SK-N-SH treated with all-trans-retinoic acid at 6 μM for 48 hours (cell line): ENCODE measurements at regions not wholly inside any gene's neighbourhood (a gene's known extent, or its start where the extent isn't known, plus 50 kb on each side); places are given as distances from the start of the nearest gene placed in this dataset.

Experiments used
- ATAC-seq: fragments of 200-7000 bp; cut with Tn5 transposase; 3 replicates; pipeline ENCODE4 v1.9.1; 2020; ENCODE audit warnings: mild to moderate bottlenecking, moderate library complexity
- ARNTL ChIP-seq: fragments of 450-650 bp; formaldehyde crosslinking; IDR thresholded peaks from 2 replicates; pipeline ENCODE4 v1.5.0; 2020; ENCODE audit warnings: low read depth, mild to moderate bottlenecking, moderate library complexity, borderline replicate concordance
- BACH2 ChIP-seq: fragments of 250-450 bp; sonication (Bioruptor Pico); IDR thresholded peaks from 2 replicates; pipeline ENCODE4 v1.9.0; 2021; ENCODE audit warnings: mild to moderate bottlenecking, borderline replicate concordance
- CREB5 ChIP-seq: fragments of 250-450 bp; sonication (Bioruptor Pico); IDR thresholded peaks from 2 replicates; pipeline ENCODE4 v1.5.1; 2020; ENCODE audit warnings: low read depth, mild to moderate bottlenecking, moderate library complexity
- CSDC2 ChIP-seq: fragments of 250-450 bp; sonication (Bioruptor Pico); IDR thresholded peaks from 2 replicates; pipeline ENCODE4 v1.5.0; 2020; ENCODE audit warnings: mild to moderate bottlenecking, moderate library complexity
- CSRNP3 ChIP-seq: fragments of 250-450 bp; sonication (Bioruptor Pico); IDR thresholded peaks from 2 replicates; pipeline ENCODE4 v1.5.1; 2021; ENCODE audit warnings: mild to moderate bottlenecking, moderate library complexity
- ESRRG ChIP-seq: fragments of 250-450 bp; sonication (Bioruptor Pico); IDR thresholded peaks from 2 replicates; pipeline ENCODE4 v1.6.1; 2021; ENCODE audit warnings: mild to moderate bottlenecking
- GLIS3 ChIP-seq: fragments of 250-450 bp; sonication (Bioruptor Pico); IDR thresholded peaks from 2 replicates; pipeline ENCODE4 v1.5.0; 2020; ENCODE audit warnings: mild to moderate bottlenecking, moderate library complexity
- OSR1 ChIP-seq: fragments of 250-450 bp; sonication (Bioruptor Pico); IDR thresholded peaks from 2 replicates; pipeline ENCODE4 v1.8.0; 2022; ENCODE audit warnings: moderate library complexity, mild to moderate bottlenecking, inconsistent platforms
- PATZ1 ChIP-seq: fragments of 250-450 bp; sonication (Bioruptor Pico); IDR thresholded peaks from 2 replicates; pipeline ENCODE4 v1.8.0; 2020; ENCODE audit warnings: mild to moderate bottlenecking, moderate library complexity, borderline replicate concordance
- POU6F1 ChIP-seq: fragments of 250-450 bp; sonication (Bioruptor Pico); IDR thresholded peaks from 2 replicates; pipeline ENCODE4 v1.8.0; 2021; ENCODE audit warnings: low read depth, mild to moderate bottlenecking, moderate library complexity, borderline replicate concordance
- PPARA ChIP-seq: fragments of 250-450 bp; sonication (Bioruptor Pico); IDR thresholded peaks from 2 replicates; pipeline ENCODE4 v1.5.0; 2020; ENCODE audit warnings: mild to moderate bottlenecking, borderline replicate concordance
- RARB ChIP-seq: fragments of 250-450 bp; sonication (Bioruptor Pico); IDR thresholded peaks from 2 replicates; pipeline ENCODE4 v1.8.0; 2021; ENCODE audit warnings: mild to moderate bottlenecking, moderate library complexity
- SNAI2 ChIP-seq: fragments of 250-450 bp; sonication (Bioruptor Pico); IDR thresholded peaks from 2 replicates; pipeline ENCODE4 v1.5.0; 2020; ENCODE audit warnings: mild to moderate bottlenecking, moderate library complexity
- TCF4 ChIP-seq: fragments of 250-450 bp; sonication (Bioruptor Pico); IDR thresholded peaks from 2 replicates; pipeline ENCODE4 v1.8.0; 2021; ENCODE audit warnings: mild to moderate bottlenecking, moderate library complexity, borderline replicate concordance
- TOX ChIP-seq: fragments of 250-450 bp; sonication (Bioruptor Pico); IDR thresholded peaks from 2 replicates; pipeline ENCODE4 v1.8.0; 2021; ENCODE audit warnings: mild to moderate bottlenecking, moderate library complexity, borderline replicate concordance
- ZC3H10 ChIP-seq: fragments of 250-450 bp; sonication (Bioruptor Pico); IDR thresholded peaks from 2 replicates; pipeline ENCODE4 v1.5.1; 2021; ENCODE audit warnings: mild to moderate bottlenecking, moderate library complexity
- ZFP3 ChIP-seq: fragments of 250-450 bp; sonication (Bioruptor Pico); IDR thresholded peaks from 2 replicates; pipeline ENCODE4 v1.5.0; 2020; ENCODE audit warnings: mild to moderate bottlenecking, moderate library complexity
- ZFP30 ChIP-seq: fragments of 450-650 bp; formaldehyde crosslinking; IDR thresholded peaks from 2 replicates; pipeline ENCODE4 v1.5.0; 2022; ENCODE audit warnings: mild to moderate bottlenecking, moderate library complexity
- ZNF565 ChIP-seq: fragments of 450-650 bp; formaldehyde crosslinking; conservative IDR thresholded peaks from 2 replicates; pipeline ENCODE4 v1.5.0; 2020; ENCODE audit warnings: low read depth, mild to moderate bottlenecking, moderate library complexity
- ZNF70 ChIP-seq: fragments of 450-650 bp; formaldehyde crosslinking; IDR thresholded peaks from 2 replicates; pipeline ENCODE4 v1.5.0; 2020; ENCODE audit warnings: mild to moderate bottlenecking, moderate library complexity
- ZNF8 ChIP-seq: fragments of 450-650 bp; formaldehyde crosslinking; IDR thresholded peaks from 2 replicates; pipeline ENCODE4 v1.5.0; 2020; ENCODE audit warnings: mild to moderate bottlenecking, moderate library complexity

GRCh38 chr10:121078036-121078435 is 226.9 kb downstream of the WDR11 start (continued):
- TF ChIP-seq CSRNP3 (no peak), ZNF565 (CRISPR knock-in tag) (no peak), RARB (no peak), POU6F1 (no peak), ZC3H10 (no peak), GLIS3 (CRISPR knock-in tag) (no peak), OSR1 (no peak), BACH2 (no peak), TOX (CRISPR knock-in tag) (no peak), TCF4 (CRISPR knock-in tag) (no peak)

- TF ChIP-seq RARB (no peak), ESRRG (CRISPR knock-in tag) (no peak)
- ATAC-seq: no peak
Observed at GRCh38 chr10:121078672-121079102, 227.5 kb downstream of the WDR11 start.

GRCh38 chr10:121079226-121079625 is 228.1 kb downstream of the WDR11 start:
- ATAC-seq: no peak
- no peak for TF ChIP-seq RARB
- no peak for TF ChIP-seq ARNTL (CRISPR knock-in tag)
- no peak for TF ChIP-seq CSDC2
- no peak for TF ChIP-seq ZFP3
- TF ChIP-seq SNAI2 (CRISPR knock-in tag): no peak
- TF ChIP-seq TOX (CRISPR knock-in tag): no peak

GRCh38 chr10:121080281-121080891 is 229.2 kb downstream of the WDR11 start:
- TF ChIP-seq SNAI2 (CRISPR knock-in tag): no peak
- no peak for TF ChIP-seq ZC3H10
- TF ChIP-seq PPARA: no peak
- TF ChIP-seq GLIS3 (CRISPR knock-in tag): no peak
- TF ChIP-seq ESRRG (CRISPR knock-in tag): no peak
- no peak for TF ChIP-seq PATZ1 (CRISPR knock-in tag)
- TF ChIP-seq CSRNP3: no peak
- TF ChIP-seq ZNF8 (CRISPR knock-in tag): no peak
- no peak for TF ChIP-seq ZFP30 (CRISPR knock-in tag)
- no peak for TF ChIP-seq ARNTL (CRISPR knock-in tag)
- TF ChIP-seq ZNF70 (CRISPR knock-in tag): no peak
- TF ChIP-seq RARB: no peak
- TF ChIP-seq, all 23 proteins: peak for 0
- ATAC-seq: no peak; the same call in 2 of the 3 replicates

GRCh38 chr10:121081306-121081705 is 230.1 kb downstream of the WDR11 start:
- no peak for TF ChIP-seq ZFP3
- no peak for TF ChIP-seq ZFP30 (CRISPR knock-in tag)
- no peak for TF ChIP-seq RARB
- no peak for ATAC-seq

- no peak for ATAC-seq
- TF ChIP-seq ZNF70 (CRISPR knock-in tag): no peak
- no peak for TF ChIP-seq POU6F1
- no peak for TF ChIP-seq OSR1
- TF ChIP-seq RARB: no peak
- TF ChIP-seq GLIS3 (CRISPR knock-in tag): no peak
- no peak for TF ChIP-seq PATZ1 (CRISPR knock-in tag)
- TF ChIP-seq ZNF8 (CRISPR knock-in tag): no peak
- no peak for TF ChIP-seq ZC3H10
- no peak for TF ChIP-seq TOX (CRISPR knock-in tag)
- TF ChIP-seq PPARA: no peak
- no peak for TF ChIP-seq CREB5
Observed at GRCh38 chr10:121082984-121083383, 231.8 kb downstream of the WDR11 start.
